GM12801 (cell line): ENCODE measurements at regions not wholly inside any gene's neighbourhood (a gene's known extent, or its start where the extent isn't known, plus 50 kb on each side); places are given as distances from the start of the nearest gene placed in this dataset.

ENCODE experiments used
- TF ChIP-seq, protein P1 (sequence below): IDR thresholded peaks from one replicate; pipeline ENCODE4 v1.5.1; 2011; ENCODE audit warnings: control low read depth; ENCODE audit not compliant: insufficient read length; ENCODE audit errors: extremely low read depth

DNA sequence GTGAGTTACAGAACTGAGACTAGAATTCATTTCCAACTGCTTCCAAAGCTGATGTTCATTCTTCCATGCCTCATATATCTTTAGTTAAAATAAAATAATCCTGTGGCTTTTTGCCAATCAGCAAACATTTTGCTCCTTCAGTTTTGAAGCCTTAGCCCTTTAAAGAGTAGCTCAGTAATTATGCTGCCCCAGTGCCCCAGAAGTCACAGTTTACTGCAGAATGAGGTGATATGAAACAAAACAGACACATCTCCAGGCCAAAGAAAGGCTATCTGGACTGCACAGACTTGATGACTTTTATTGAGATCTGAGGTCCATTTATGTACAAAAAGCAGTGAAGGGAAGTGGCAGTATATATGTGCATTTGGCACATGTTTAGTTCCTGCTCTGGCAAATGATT is 285.8 kb upstream of the ZNF462 start:
- TF ChIP-seq, protein P1, sequence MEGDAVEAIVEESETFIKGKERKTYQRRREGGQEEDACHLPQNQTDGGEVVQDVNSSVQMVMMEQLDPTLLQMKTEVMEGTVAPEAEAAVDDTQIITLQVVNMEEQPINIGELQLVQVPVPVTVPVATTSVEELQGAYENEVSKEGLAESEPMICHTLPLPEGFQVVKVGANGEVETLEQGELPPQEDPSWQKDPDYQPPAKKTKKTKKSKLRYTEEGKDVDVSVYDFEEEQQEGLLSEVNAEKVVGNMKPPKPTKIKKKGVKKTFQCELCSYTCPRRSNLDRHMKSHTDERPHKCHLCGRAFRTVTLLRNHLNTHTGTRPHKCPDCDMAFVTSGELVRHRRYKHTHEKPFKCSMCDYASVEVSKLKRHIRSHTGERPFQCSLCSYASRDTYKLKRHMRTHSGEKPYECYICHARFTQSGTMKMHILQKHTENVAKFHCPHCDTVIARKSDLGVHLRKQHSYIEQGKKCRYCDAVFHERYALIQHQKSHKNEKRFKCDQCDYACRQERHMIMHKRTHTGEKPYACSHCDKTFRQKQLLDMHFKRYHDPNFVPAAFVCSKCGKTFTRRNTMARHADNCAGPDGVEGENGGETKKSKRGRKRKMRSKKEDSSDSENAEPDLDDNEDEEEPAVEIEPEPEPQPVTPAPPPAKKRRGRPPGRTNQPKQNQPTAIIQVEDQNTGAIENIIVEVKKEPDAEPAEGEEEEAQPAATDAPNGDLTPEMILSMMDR = no peak

DNA sequence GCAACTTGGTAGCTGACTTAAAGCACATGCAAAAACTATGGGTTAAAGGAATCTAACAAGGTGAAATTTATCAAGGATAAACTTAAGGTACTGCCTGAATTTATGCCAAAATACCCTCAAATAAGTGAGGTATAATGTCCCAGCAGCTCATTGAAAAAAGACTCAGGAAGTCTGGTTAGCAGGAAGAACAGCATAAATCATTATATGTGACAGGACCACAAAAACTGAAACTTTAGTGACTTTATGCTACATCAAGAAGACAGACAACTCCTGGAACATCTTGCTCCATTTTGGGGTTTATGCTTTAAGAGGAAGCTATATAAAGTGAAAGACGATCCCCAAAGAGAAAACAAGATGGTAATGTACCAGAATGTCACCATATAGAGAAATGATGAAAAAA is 282.4 kb upstream of the ZNF462 start:
- TF ChIP-seq, protein P1 = no peak

DNA sequence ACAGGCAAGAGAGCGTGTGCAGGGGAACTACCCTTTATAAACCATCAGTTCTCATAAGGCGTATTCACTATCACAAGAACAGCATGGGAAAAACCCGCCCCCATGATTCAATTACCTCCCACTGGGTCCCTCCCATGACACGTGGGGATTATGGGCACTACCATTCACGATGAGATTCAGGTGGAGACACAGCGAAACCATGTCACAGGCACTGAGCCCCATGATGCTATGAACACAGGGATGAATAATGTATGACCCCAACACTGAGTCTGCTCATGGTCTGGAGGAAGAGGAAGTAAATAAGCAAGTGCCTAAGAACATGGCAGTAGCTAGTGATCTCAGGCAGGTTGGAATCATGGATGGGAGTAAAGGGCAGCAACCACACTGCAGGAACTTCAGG is 281.0 kb upstream of the ZNF462 start:
- TF ChIP-seq, protein P1 = no peak

DNA sequence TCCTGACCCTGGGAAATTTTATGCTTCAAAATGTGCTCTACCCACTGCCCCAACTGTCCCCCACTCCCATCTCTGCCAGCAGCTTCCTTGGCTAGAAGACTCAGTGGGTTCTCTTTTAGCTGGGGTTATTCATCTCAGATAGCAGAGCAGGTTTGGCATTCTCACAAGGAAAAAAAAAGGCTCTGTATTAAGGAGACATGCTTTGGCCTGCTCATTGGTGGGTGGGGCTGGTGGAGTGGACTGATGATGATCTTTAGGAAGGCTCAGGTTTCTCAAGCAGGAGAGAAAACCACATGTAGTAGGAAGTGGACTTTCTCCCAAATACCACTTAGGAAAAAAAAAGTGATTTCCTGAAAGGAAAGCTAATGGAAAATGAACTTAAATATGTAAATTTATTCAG is 279.2 kb upstream of the ZNF462 start:
- TF ChIP-seq, protein P1 = no peak

DNA sequence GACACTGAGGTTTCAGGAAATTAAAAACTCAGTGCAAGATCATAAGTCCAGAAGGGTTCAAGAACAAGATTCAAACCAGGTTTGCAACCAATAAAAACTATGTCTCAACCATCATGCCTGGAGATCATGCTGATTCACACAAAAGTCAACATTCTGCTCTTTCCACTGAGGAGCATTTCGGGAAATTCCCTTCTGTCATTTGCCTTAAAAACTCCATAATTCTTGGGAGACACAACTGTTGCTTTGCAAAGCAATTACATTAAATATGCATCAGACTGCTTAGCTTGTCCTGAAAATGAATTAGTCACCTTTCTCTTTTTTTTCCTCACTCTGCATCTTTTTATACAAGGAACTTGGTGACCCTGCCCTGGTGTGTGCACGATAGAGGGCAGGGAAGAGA is 275.9 kb upstream of the ZNF462 start:
- TF ChIP-seq, protein P1 = no peak

DNA sequence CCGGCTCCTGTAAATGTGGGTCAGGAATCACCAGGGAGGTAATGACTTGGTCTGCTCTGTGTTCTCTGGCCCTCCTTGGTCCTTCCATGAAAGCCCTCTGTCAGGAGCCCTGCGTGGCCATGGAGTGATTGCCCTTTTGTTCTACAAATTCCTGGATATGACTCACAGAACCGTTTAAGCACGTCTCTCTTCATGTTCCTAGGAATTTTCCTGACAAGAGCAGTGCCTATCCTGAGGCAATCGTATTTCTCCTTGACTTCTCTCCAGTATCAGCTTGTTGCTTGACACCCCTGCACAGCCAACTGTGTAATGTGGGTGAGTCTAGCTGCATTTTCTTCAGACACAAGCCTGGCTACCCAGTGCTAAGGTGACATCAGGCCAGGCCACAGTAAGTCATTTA is 274.3 kb upstream of the ZNF462 start:
- TF ChIP-seq, protein P1 = no peak

DNA sequence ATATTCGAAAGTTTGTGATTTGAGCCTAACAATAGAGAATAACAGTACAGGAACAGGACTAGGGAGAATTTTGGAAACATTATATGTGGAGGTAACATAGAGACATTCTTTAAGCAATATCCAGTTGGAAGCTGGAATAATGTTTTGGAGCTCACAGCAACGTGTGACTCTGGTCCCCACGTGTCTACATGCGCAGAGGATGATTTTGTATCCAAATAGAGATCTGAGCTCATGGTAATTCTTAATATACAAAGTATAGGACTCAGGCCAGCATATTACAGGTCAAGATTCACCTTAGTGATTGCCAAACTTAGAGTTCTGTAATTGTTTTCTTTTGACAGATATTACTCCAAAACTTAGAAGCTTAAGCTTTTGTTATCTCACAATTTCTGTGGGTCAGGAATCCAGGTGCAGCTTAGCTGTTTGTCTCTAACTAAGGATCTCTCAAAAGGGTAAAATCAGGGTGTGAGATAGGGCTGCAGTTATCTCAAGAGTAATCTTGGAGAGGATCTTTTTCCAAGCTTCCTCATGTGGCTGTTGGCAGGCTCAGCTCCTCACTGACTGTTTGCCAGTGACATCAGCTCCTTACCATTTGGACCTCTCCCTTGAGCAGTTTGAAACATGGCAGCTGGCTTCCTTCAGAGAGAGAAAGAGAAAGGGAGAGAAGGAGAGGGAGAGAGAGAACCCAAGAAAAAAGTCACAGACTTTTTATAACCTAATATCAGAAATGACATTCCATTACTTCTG is 272.0 kb upstream of the ZNF462 start:
- TF ChIP-seq, protein P1 = no peak

DNA sequence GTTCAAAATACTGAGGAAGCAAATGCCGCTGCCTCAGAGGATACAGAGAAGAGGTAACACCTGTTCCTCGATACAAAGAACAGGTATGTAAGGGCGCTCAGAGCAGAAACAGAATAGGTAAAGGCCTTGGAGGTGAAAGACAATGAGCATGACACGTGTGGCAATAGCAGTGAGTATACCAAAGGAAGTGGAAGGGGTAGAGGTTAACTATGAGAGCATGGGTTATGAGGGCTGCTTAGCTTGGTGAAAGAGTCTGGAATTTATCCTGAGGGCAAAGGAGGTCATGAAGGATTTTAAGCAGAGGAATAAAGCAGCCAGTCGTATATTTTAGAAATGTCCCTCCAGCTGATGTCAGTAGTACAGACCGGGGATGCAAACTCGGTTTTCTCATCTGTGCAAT is 269.8 kb upstream of the ZNF462 start:
- TF ChIP-seq, protein P1 = no peak
